HCT116 (cell line): ENCODE measurements at regions not wholly inside any gene's neighbourhood (a gene's known extent, or its start where the extent isn't known, plus 50 kb on each side); places are given as distances from the start of the nearest gene placed in this dataset.

Experiments
- ATAC-seq: fragments of 200-7000 bp; cut with Tn5 transposase; 2 replicates; pipeline ENCODE4 v1.9.1; 2020; ENCODE audit warnings: mild to moderate bottlenecking, moderate library complexity
- BruUV-seq: library from RNA; stranded (reverse); fragments of 400-500 nt; replicated peaks from 2 replicates; lab custom pipeline; 2021; lab: Mats Ljungman, UMichigan
- CTCF ChIA-PET: fragments of 300-600 bp; sonication (Branson Sonifier 250); formaldehyde crosslinking; loops from one replicate; lab custom pipeline; 2021; ENCODE audit warnings: antibody characterized with exemption; lab: Charles Lee
- POLR2A ChIA-PET: fragments of 300-600, 350-600 bp; sonication (Branson Sonifier 250); formaldehyde crosslinking; loops from one replicate; lab custom pipeline; 2021; ENCODE audit warnings: antibody characterized with exemption; lab: Charles Lee
- RAD21 ChIA-PET, 2 experiments: fragments of 300-600 bp; sonication (Branson Sonifier 250); formaldehyde crosslinking; loops; one replicate each; lab custom pipeline; 2023; ENCODE audit warnings: low total read pairs in 2 of 2; ENCODE audit not compliant: uncharacterized antibody in 2 of 2, unreplicated experiment in 2 of 2, low non-redundant PET in 1 of 2; lab: Charles Lee
- DNase-seq: peaks from one replicate; pipeline ENCODE4 v3.0.0-alpha.2; 2010; ENCODE audit warnings: low read depth, low spot score
- H2AFZ ChIP-seq: fragments of 200-600 bp; shearing (Covaris generic), sonication (generic); 2 replicates; pipeline ENCODE4 v1.6.1; 2017; ENCODE audit warnings: low read depth, mixed run types, mixed read lengths, antibody characterized with exemption, low read length; ENCODE audit not compliant: poor library complexity, severe bottlenecking
- H3K27ac ChIP-seq: 2 replicates; pipeline ENCODE4 v1.5.1; 2012; ENCODE audit warnings: low read depth, low read length
- H3K27me3 ChIP-seq: fragments of 200-600 bp; sonication (generic); 2 replicates; pipeline ENCODE4 v1.6.1; 2016; ENCODE audit warnings: mixed run types, low read length, mixed read lengths; ENCODE audit not compliant: insufficient read depth
- H3K36me3 ChIP-seq, 2 experiments: fragments of 200-500 bp in 1 of 2; fragments of 200-600 bp in 1 of 2; sonication (Bioruptor generic) in 1 of 2; sonication (generic) in 1 of 2; 2 replicates each; pipeline versions ENCODE4 v1.5.1 to v1.6.1; 2014 to 2016; ENCODE audit warnings: low read length in 2 of 2, inconsistent platforms in 1 of 2, mixed read lengths in 1 of 2, mixed run types in 1 of 2; ENCODE audit not compliant: insufficient read depth in 2 of 2, control insufficient read depth in 1 of 2
- H3K4me1 ChIP-seq, 2 experiments: fragments of 200-600 bp in 1 of 2; sonication (generic) in 1 of 2; 2 replicates each; pipeline versions ENCODE4 v1.5.1 to v1.6.1; 2012 to 2017; ENCODE audit warnings: low read length in 2 of 2, inconsistent platforms in 1 of 2, mild to moderate bottlenecking in 1 of 2, mixed read lengths in 1 of 2, mixed run types in 1 of 2, moderate library complexity in 1 of 2; ENCODE audit not compliant: insufficient read depth in 2 of 2, control insufficient read depth in 1 of 2
- H3K4me2 ChIP-seq: fragments of 200-600 bp; sonication (generic); 2 replicates; pipeline ENCODE4 v1.6.1; 2017; ENCODE audit warnings: mixed run types, low read length, mixed read lengths
- H3K4me3 ChIP-seq, 2 experiments: fragments of 200-600 bp in 1 of 2; sonication (generic) in 1 of 2; replicated peaks in 1 of 2; 2 replicates each; pipeline ENCODE4 v1.5.1; 2011 to 2016; ENCODE audit warnings: low read length in 2 of 2, control low read depth in 1 of 2, low read depth in 1 of 2, mild to moderate bottlenecking in 1 of 2, mixed read lengths in 1 of 2, mixed run types in 1 of 2
- H3K79me2 ChIP-seq: fragments of 200-600 bp; sonication (generic); 2 replicates; pipeline ENCODE4 v1.6.1; 2017; ENCODE audit warnings: mild to moderate bottlenecking, mixed run types, low read length, moderate library complexity, mixed read lengths; ENCODE audit not compliant: insufficient read depth
- H3K9ac ChIP-seq: fragments of 200-600 bp; sonication (generic); 2 replicates; pipeline ENCODE4 v1.6.1; 2016; ENCODE audit warnings: low read length, mixed read lengths
- H3K9me2 ChIP-seq: fragments of 200-600 bp; sonication (generic), shearing (Covaris generic); 2 replicates; pipeline ENCODE4 v1.6.1; 2017; ENCODE audit warnings: mixed run types, mild to moderate bottlenecking, moderate library complexity; ENCODE audit not compliant: insufficient read depth
- H3K9me3 ChIP-seq, 2 experiments: fragments of 200-500 bp in 1 of 2; fragments of 200-600 bp in 1 of 2; sonication (Bioruptor generic) in 1 of 2; sonication (generic) in 1 of 2; 2 replicates each; pipeline ENCODE4 v1.6.1; 2014 to 2017; ENCODE audit warnings: low read length in 2 of 2, mixed read lengths in 2 of 2, inconsistent platforms in 1 of 2, low read depth in 1 of 2, mild to moderate bottlenecking in 1 of 2, mixed run types in 1 of 2, moderate library complexity in 1 of 2; ENCODE audit not compliant: control insufficient read depth in 1 of 2, insufficient read depth in 1 of 2
- H4K20me1 ChIP-seq: fragments of 200-600 bp; sonication (generic), shearing (Covaris generic); 2 replicates; pipeline ENCODE4 v1.6.1; 2017; ENCODE audit warnings: mixed run types, mild to moderate bottlenecking, moderate library complexity; ENCODE audit not compliant: insufficient read depth
- CEBPB ChIP-seq: IDR thresholded peaks from 2 replicates; pipeline ENCODE4 v1.6.1; 2012; ENCODE audit warnings: low read depth
- EGR1 ChIP-seq: IDR thresholded peaks from 2 replicates; pipeline ENCODE4 v1.6.1; 2012; ENCODE audit warnings: low read depth
- ELF1 ChIP-seq: IDR thresholded peaks from 2 replicates; pipeline ENCODE4 v1.6.1; 2012; ENCODE audit warnings: low read depth, borderline replicate concordance
- FOSL1 ChIP-seq: IDR thresholded peaks from 2 replicates; pipeline ENCODE4 v1.6.1; 2012; ENCODE audit warnings: low read depth
- POLR2A ChIP-seq: IDR thresholded peaks from 2 replicates; pipeline ENCODE4 v1.7.0; 2011; ENCODE audit warnings: borderline replicate concordance; ENCODE audit not compliant: insufficient read depth, insufficient read length; ENCODE audit errors: extremely low read depth
- POLR2AphosphoS5 ChIP-seq: IDR thresholded peaks from 2 replicates; pipeline ENCODE4 v1.6.1; 2011; ENCODE audit warnings: mild to moderate bottlenecking, low read depth, low read length, moderate library complexity
- RAD21 ChIP-seq: IDR thresholded peaks from 2 replicates; pipeline ENCODE4 v1.6.1; 2012; ENCODE audit warnings: low read depth, mild to moderate bottlenecking
- SIN3A ChIP-seq: IDR thresholded peaks from 2 replicates; pipeline ENCODE4 v1.6.1; 2012; ENCODE audit warnings: low read depth
- SP1 ChIP-seq: IDR thresholded peaks from 2 replicates; pipeline ENCODE4 v1.6.1; 2012; ENCODE audit warnings: low read depth
- SRF ChIP-seq: IDR thresholded peaks from 2 replicates; pipeline ENCODE4 v1.6.1; 2012; ENCODE audit warnings: low read depth
- TCF7L2 ChIP-seq: IDR thresholded peaks from 2 replicates; pipeline ENCODE4 v1.7.0; 2011; ENCODE audit warnings: borderline replicate concordance, inconsistent platforms; ENCODE audit not compliant: insufficient read depth, insufficient read length; ENCODE audit errors: extremely low read depth
- YY1 ChIP-seq: IDR thresholded peaks from 2 replicates; pipeline ENCODE4 v1.6.1; 2011; ENCODE audit warnings: low read length, low read depth, moderate library complexity, mild to moderate bottlenecking; ENCODE audit not compliant: insufficient replicate concordance; ENCODE audit errors: extremely low read depth
- ZFX ChIP-seq: fragments of 450-650 bp; IDR thresholded peaks from 2 replicates; pipeline ENCODE4 v1.6.1; 2017
- intact Hi-C: fragments of 100-400 bp; cut with micrococcal nuclease; formaldehyde crosslinking; loops from 2 replicates; pipeline ENCODE4 v1.10.0; 2022
- TF ChIP-seq, protein P1 (sequence below): IDR thresholded peaks from 2 replicates; pipeline ENCODE4 v1.6.1; 2012

DNA sequence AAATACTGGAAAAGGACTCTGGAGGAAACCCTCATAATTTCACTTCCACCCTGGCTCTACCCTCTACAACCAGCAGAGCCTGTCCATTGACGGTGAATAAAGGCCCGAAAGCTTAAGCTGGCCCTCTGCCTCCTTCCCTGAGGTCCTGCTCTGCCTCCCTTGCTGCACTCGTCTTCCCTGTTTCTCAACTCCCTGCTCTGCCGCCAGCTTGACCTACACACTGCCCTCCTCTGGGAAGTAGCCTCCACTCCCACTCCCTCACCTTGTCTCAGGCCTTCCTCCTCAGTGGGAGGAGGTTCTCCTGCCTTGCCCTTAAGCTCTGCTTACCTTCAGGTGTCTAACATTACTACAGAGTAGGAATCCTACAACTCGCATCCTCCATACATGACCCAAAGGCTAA is 608.6 kb upstream of the NR3C2 start:
- intact Hi-C loops: no loop called here
- no peak overlapping the region for H3K4me3 ChIP-seq
- no peaks in the 10 kb centered on the region for H4K20me1 ChIP-seq
- no peaks in the 10 kb centered on the region for H3K79me2 ChIP-seq
- no peak overlapping the region for H3K4me2 ChIP-seq
- DNase-seq (no peak), ATAC-seq (peak; percentile 54; the same call in 1 of the 2 replicates)
- POLR2A ChIA-PET: no interaction called here
- no peaks in the 10 kb centered on the region for H3K9me2 ChIP-seq
- H3K9ac ChIP-seq: no peak overlapping the region
- TF ChIP-seq SIN3A (no peak), YY1 (no peak), SRF (no peak), SP1 (no peak), RAD21 (no peak), FOSL1 (no peak), ZFX (no peak), CEBPB (no peak), POLR2AphosphoS5 (no peak), ELF1 (no peak), POLR2A (no peak), TCF7L2 (no peak), EGR1 (no peak)
- TF ChIP-seq, protein P1, sequence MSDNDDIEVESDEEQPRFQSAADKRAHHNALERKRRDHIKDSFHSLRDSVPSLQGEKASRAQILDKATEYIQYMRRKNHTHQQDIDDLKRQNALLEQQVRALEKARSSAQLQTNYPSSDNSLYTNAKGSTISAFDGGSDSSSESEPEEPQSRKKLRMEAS: no peak
- no peak overlapping the region for H2AFZ ChIP-seq
- CTCF ChIA-PET: interaction anchor here (2.2 kb wide), 1 partner anchor 19 kb away, joined by 6 read pairs; no protein-coding TSS in a partner anchor
- no peaks in the 10 kb centered on the region for H3K27me3 ChIP-seq
- RAD21 ChIA-PET: no interaction called here
- no peaks in the 10 kb centered on the region for H3K9me3 ChIP-seq
- H3K4me1 ChIP-seq: no peaks in the 10 kb centered on the region
- no peaks in the 10 kb centered on the region for H3K36me3 ChIP-seq
- no peak overlapping the region for H3K27ac ChIP-seq
- no TSS peak for BruUV-seq
